ENCODE measurements at regions not wholly inside any gene's neighbourhood (a gene's known extent, or its start where the extent isn't known, plus 50 kb on each side); places are given as distances from the start of the nearest gene placed in this dataset.
"Not testable (repeated sequence)": the region's sequence is repeated elsewhere in the genome, so short reads cannot be mapped to it uniquely, and the experiment has no call there.

DNA sequence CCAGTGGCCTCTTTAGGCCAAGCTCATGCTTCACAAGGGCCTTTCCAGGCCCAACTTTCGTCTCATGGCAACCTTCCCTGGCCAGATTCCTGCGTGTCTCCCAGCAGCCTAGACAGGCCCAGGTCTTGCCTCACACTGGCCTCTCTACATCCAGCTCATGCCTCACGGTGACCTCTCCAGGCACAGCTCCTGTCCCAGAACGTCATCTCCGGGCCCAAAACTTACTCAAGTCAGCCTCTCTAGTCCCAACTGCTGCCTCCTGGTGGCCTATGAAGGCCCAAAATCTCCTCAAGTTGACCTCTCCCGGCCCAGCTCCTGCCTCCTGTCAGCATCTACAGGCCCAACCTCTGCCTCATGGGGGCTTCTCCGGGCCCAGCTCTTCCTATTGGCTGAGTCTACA lies 54.3 kb upstream of the METTL14 start:
- not testable (repeated sequence) for H3K27ac ChIP-seq (ENCODE audit: low read depth in 1 of 3, low read length in 2 of 3); FAIRE-seq; H3K9me3 ChIP-seq (ENCODE audit: control insufficient read depth in 2 of 2, insufficient read depth in 1 of 2, low read depth in 1 of 2, low read length in 1 of 2); H3K4me1 ChIP-seq (ENCODE audit: control insufficient read depth in 3 of 3, insufficient read depth in 2 of 3, low read depth in 1 of 3, low read length in 2 of 3); H3K4me3 ChIP-seq (ENCODE audit: low read depth in 1 of 3, low read length in 3 of 3); DNase-seq; H3K27me3 ChIP-seq (ENCODE audit: control insufficient read depth in 3 of 3, insufficient read depth in 3 of 3, low read length in 3 of 3)
- 86 to 100% (median 93%) methylated on average over 1 to 6 of the region's 7 CpGs for WGBS, 3 donors
- peaks cover 0 to 31% (median 0%) of the 10 kb centered on the region in 3 donors for H3K36me3 ChIP-seq (ENCODE audit: control insufficient read depth in 3 of 3, insufficient read depth in 2 of 3, low read depth in 1 of 3, low read length in 3 of 3)

DNA sequence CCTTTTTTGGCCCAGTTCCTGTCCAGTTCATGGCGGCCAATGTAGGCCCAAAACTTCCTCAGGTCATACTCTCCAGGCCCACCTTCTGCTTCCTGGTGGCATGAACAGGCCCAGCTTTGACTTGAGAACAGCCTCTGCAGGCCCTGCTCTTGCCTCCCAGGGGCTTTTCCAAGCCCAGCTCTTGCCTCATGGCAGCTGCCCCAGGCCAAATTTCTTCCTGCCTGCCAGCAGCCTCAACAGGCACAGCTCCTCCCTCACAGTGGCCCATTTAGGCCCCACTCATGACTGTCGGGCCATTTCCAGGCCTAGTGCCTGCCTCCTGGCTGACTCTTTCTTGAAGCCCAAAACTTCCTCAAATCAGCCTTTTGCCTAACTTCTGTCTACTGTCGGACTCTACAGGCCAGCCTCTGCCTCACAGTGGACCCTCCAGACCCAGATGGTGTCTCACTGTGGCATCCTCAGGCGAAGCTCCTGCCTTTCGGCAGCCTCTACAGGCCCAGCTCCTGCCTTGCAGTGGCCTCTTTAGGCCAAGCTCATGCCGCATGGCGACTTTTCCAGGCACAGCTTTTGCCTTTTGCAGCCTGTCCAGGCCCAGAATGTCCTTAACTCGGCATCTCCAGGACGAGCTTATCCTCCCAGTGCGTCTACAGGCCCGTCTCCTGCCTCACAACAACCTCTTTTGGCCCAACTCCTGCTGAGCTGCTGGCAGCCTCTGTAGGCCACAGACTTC lies 53.7 kb upstream of the METTL14 start:
- FAIRE-seq, DNase-seq: not testable (repeated sequence)
- H3K36me3 ChIP-seq (ENCODE audit: control insufficient read depth in 3 of 3, insufficient read depth in 2 of 3, low read depth in 1 of 3, low read length in 3 of 3) = peaks cover 0 to 33% (median 0%) of the 10 kb centered on the region in 3 donors

DNA sequence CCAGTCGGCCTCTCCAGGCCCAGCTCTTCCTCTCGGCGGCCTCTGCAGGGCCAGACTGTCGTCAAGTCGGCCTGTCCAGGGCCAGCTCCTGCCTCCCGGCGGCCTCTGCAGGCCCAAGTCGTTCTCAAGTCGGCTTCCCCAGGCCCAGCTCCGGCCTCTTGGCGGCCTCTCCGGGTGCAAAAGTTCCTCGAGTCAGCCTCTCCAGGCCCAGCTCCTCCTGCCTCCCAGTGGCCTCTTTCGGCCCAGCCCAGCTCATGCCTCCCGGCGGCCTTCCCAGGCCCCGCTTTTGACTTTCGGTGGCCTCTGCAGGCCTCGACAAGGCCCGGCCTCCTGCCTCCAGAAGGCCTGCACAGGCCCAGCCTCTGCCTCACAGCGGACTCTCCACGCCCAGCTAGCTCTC lies 51.7 kb upstream of the METTL14 start:
- WGBS, 3 donors = 96 to 99% (median 98%) methylated on average over 11 to 22 of the region's 22 CpGs
- H3K36me3 ChIP-seq (ENCODE audit: control insufficient read depth in 3 of 3, insufficient read depth in 2 of 3, low read depth in 1 of 3, low read length in 3 of 3) = peaks cover 0 to 33% (median 0%) of the 10 kb centered on the region in 3 donors
- not testable (repeated sequence) for H3K4me1 ChIP-seq (ENCODE audit: control insufficient read depth in 3 of 3, insufficient read depth in 2 of 3, low read depth in 1 of 3, low read length in 2 of 3); FAIRE-seq; H3K27ac ChIP-seq (ENCODE audit: low read depth in 1 of 3, low read length in 2 of 3); H3K27me3 ChIP-seq (ENCODE audit: control insufficient read depth in 3 of 3, insufficient read depth in 3 of 3, low read length in 3 of 3); DNase-seq; H3K9me3 ChIP-seq (ENCODE audit: control insufficient read depth in 2 of 2, insufficient read depth in 1 of 2, low read depth in 1 of 2, low read length in 1 of 2); H3K4me3 ChIP-seq (ENCODE audit: low read depth in 1 of 3, low read length in 3 of 3)

More for the DNA sequence above, 53.7 kb upstream of the METTL14 start:
- not testable (repeated sequence) for H3K9me3 ChIP-seq (ENCODE audit: control insufficient read depth in 2 of 2, insufficient read depth in 1 of 2, low read depth in 1 of 2, low read length in 1 of 2); H3K4me1 ChIP-seq (ENCODE audit: control insufficient read depth in 3 of 3, insufficient read depth in 2 of 3, low read depth in 1 of 3, low read length in 2 of 3); H3K27me3 ChIP-seq (ENCODE audit: control insufficient read depth in 3 of 3, insufficient read depth in 3 of 3, low read length in 3 of 3); H3K4me3 ChIP-seq (ENCODE audit: low read depth in 1 of 3, low read length in 3 of 3); H3K27ac ChIP-seq (ENCODE audit: low read depth in 1 of 3, low read length in 2 of 3)
- WGBS, 3 donors = 93 to 95% (median 93%) methylated on average over 10 to 11 of the region's 11 CpGs

DNA sequence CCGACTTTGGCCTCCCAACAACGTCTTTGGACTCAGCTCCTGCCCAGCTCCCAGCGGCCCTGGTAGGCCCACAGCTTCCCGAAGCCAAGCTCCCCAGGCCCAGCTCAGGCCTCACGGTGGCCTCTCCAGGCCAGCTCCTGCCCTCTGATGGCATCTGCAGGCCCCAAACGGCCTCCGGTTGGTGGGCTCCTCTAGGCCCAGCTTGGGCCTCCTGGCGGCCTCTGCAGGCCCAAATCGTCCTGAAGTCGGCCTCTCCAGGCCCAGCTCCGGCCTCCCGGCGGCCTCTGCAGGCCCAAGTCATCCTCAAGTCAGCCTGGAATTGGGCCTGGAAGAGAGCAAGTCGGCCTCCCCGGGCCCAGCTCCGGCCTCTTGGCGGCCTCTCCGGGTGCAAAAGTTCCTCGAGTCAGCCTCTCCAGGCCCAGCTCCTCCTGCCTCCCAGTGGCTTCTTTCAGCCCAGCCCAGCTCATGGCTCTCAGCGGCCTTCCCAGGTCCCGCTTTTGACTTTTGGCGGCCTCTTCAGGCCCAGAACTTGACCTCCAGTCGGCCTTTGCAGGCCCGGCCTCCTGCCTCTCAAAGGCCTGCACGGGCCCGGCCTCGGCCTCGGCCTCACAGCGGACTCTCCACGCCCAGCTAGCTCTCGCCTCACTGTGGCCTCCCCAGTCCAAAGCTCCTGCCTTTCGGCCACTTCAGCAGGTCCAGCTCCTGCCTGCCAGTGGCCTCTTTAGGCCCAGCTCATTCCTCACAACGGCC lies 50.9 kb upstream of the METTL14 start:
- DNase-seq; H3K27ac ChIP-seq (ENCODE audit: low read depth in 1 of 3, low read length in 2 of 3); H3K4me1 ChIP-seq (ENCODE audit: control insufficient read depth in 3 of 3, insufficient read depth in 2 of 3, low read depth in 1 of 3, low read length in 2 of 3); H3K27me3 ChIP-seq (ENCODE audit: control insufficient read depth in 3 of 3, insufficient read depth in 3 of 3, low read length in 3 of 3); H3K9me3 ChIP-seq (ENCODE audit: control insufficient read depth in 2 of 2, insufficient read depth in 1 of 2, low read depth in 1 of 2, low read length in 1 of 2); FAIRE-seq; H3K4me3 ChIP-seq (ENCODE audit: low read depth in 1 of 3, low read length in 3 of 3): not testable (repeated sequence)
- WGBS, 3 donors = 90 to 95% (median 94%) methylated on average over 21 to 33 of the region's 33 CpGs
- peaks cover 0 to 31% (median 0%) of the 10 kb centered on the region in 3 donors for H3K36me3 ChIP-seq (ENCODE audit: control insufficient read depth in 3 of 3, insufficient read depth in 2 of 3, low read depth in 1 of 3, low read length in 3 of 3)
